Fibroblast of mammary gland (primary cell): ENCODE measurements at regions not wholly inside any gene's neighbourhood (a gene's known extent, or its start where the extent isn't known, plus 50 kb on each side); places are given as distances from the start of the nearest gene placed in this dataset.

Experiments used
- DNase-seq: peaks from one replicate; pipeline ENCODE4 v3.0.0-alpha.2; 2010; ENCODE audit warnings: low read depth
- H3K4me3 ChIP-seq: 2 replicates; pipeline ENCODE4 v1.5.1; 2011; ENCODE audit warnings: low read depth, mild to moderate bottlenecking, low read length, moderate library complexity; ENCODE audit not compliant: control insufficient read depth
- CTCF ChIP-seq: conservative IDR thresholded peaks from 2 replicates; pipeline ENCODE4 v1.5.1; 2011; ENCODE audit warnings: low read depth, low read length, inconsistent platforms; ENCODE audit not compliant: control insufficient read depth, insufficient read depth

- no peak for TF ChIP-seq CTCF
- H3K4me3 ChIP-seq = no peak overlapping the region
- peak; percentile 24 for DNase-seq
These were observed 145.7 kb upstream of the KLF4 start for GRCh38 chr9:107635101-107635802.

- DNase-seq = no peak
- H3K4me3 ChIP-seq = no peak overlapping the region
- no peak for TF ChIP-seq CTCF
These were observed 143.8 kb upstream of the KLF4 start for GRCh38 chr9:107633406-107633805.

- DNase-seq = no peak
- H3K4me3 ChIP-seq = no peak overlapping the region
- no peak for TF ChIP-seq CTCF
These were observed 143.1 kb upstream of the KLF4 start for GRCh38 chr9:107632661-107633060.

- H3K4me3 ChIP-seq = no peak overlapping the region
- no peak for TF ChIP-seq CTCF
- no peak for DNase-seq
These were observed 142.6 kb upstream of the KLF4 start for GRCh38 chr9:107632216-107632615.

GRCh38 chr9:107631788-107632187 is 142.2 kb upstream of the KLF4 start:
- TF ChIP-seq CTCF = no peak
- no peak overlapping the region for H3K4me3 ChIP-seq
- peak; percentile 30 for DNase-seq

- H3K4me3 ChIP-seq = no peak overlapping the region
- TF ChIP-seq CTCF = no peak
- DNase-seq = no peak
These were observed 140.6 kb upstream of the KLF4 start for GRCh38 chr9:107630156-107630555.

- no peak for TF ChIP-seq CTCF
- no peak for DNase-seq
- H3K4me3 ChIP-seq = no peak overlapping the region
These were observed 138.9 kb upstream of the KLF4 start for GRCh38 chr9:107628444-107628843.
